Esophagus muscularis mucosa (tissue), 4 donors: ENCODE measurements at regions not wholly inside any gene's neighbourhood (a gene's known extent, or its start where the extent isn't known, plus 50 kb on each side); places are given as distances from the start of the nearest gene placed in this dataset.

Source experiments
- DNase-seq: peaks from one replicate; pipeline ENCODE4 v3.0.0-alpha.2; 2017; ENCODE audit errors: extremely low spot score
- H3K27ac ChIP-seq, 4 donors: fragments of 200-600 bp; sonication (generic); replicated peaks in 1 of 4; 1 replicate in 3 of 4; 2 replicates in 1 of 4; pipeline ENCODE4 v1.5.1; 2016 to 2019; ENCODE audit warnings: mild to moderate bottlenecking in 1 of 4
- H3K27me3 ChIP-seq, 4 donors: fragments of 200-600 bp; sonication (generic); one replicate each; pipeline versions ENCODE4 v1.5.1 to v1.6.0; 2016 to 2019
- H3K36me3 ChIP-seq, 4 donors: fragments of 200-600 bp; sonication (generic); one replicate each; pipeline ENCODE4 v1.5.1; 2016 to 2019
- H3K4me1 ChIP-seq, 4 donors: fragments of 200-600 bp; sonication (generic); one replicate each; pipeline ENCODE4 v1.5.1; 2016 to 2019
- H3K4me3 ChIP-seq, 4 donors: fragments of 200-600 bp; sonication (generic); 1 replicate in 2 of 4; 2 replicates in 2 of 4; pipeline ENCODE4 v1.5.1; 2016 to 2019; ENCODE audit warnings: mild to moderate bottlenecking in 4 of 4, moderate library complexity in 1 of 4
- H3K9me3 ChIP-seq, 4 donors: fragments of 200-600 bp; sonication (generic); 1 replicate in 3 of 4; 2 replicates in 1 of 4; pipeline ENCODE4 v1.5.1; 2016 to 2019
- EP300 ChIP-seq: sonication (generic); formaldehyde crosslinking; IDR thresholded peaks from one replicate; pipeline ENCODE4 v1.6.1; 2017; ENCODE audit warnings: antibody characterized with exemption
- POLR2A ChIP-seq: fragments of 450-650 bp; IDR thresholded peaks from one replicate; pipeline ENCODE4 v1.6.1; 2017; ENCODE audit warnings: antibody characterized with exemption, moderate library complexity, mild to moderate bottlenecking, low read depth
- POLR2AphosphoS5 ChIP-seq, 2 donors: sonication (generic); formaldehyde crosslinking; IDR thresholded peaks; one replicate each; pipeline ENCODE4 v1.6.1; 2017; ENCODE audit warnings: antibody characterized with exemption in 2 of 2
- WGBS: methylation state at CpG from one replicate; pipeline ENCODE4 v1.1.5; 2018; 5-methylcytosine and 5-hydroxymethylcytosine counted together
- intact Hi-C: fragments of 100-400 bp; cut with DNase I; formaldehyde crosslinking; loops from one replicate; pipeline ENCODE4 v1.15.1; 2023
- TF ChIP-seq, protein P1 (sequence below), 3 experiments: fragments of 200-600 bp in 2 of 3; fragments of 450-650 bp in 1 of 3; sonication (generic) in 2 of 3; IDR thresholded peaks; one replicate each; pipeline ENCODE4 v1.5.1; 2017 to 2019; ENCODE audit warnings: antibody characterized with exemption in 3 of 3, mild to moderate bottlenecking in 2 of 3, moderate library complexity in 1 of 3

- WGBS = 70% methylated on average over 5 of the region's 5 CpGs
- intact Hi-C loops = no loop called here
- no peak for TF ChIP-seq EP300
- no peak for TF ChIP-seq POLR2AphosphoS5 (IDR thresholded peaks at IDR 0.05)
- TF ChIP-seq, protein P1, sequence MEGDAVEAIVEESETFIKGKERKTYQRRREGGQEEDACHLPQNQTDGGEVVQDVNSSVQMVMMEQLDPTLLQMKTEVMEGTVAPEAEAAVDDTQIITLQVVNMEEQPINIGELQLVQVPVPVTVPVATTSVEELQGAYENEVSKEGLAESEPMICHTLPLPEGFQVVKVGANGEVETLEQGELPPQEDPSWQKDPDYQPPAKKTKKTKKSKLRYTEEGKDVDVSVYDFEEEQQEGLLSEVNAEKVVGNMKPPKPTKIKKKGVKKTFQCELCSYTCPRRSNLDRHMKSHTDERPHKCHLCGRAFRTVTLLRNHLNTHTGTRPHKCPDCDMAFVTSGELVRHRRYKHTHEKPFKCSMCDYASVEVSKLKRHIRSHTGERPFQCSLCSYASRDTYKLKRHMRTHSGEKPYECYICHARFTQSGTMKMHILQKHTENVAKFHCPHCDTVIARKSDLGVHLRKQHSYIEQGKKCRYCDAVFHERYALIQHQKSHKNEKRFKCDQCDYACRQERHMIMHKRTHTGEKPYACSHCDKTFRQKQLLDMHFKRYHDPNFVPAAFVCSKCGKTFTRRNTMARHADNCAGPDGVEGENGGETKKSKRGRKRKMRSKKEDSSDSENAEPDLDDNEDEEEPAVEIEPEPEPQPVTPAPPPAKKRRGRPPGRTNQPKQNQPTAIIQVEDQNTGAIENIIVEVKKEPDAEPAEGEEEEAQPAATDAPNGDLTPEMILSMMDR (IDR thresholded peaks at IDR 0.05) = no peak
- no peak for TF ChIP-seq POLR2A
These were observed 75.8 kb upstream of the SOD3 start for GRCh38 chr4:24719615-24720014.

GRCh38 chr4:24720436-24720835 is 74.9 kb upstream of the SOD3 start:
- peaks cover 0 to 8% (median under 1%) of the 10 kb centered on the region in 4 donors for H3K9me3 ChIP-seq

More at GRCh38 chr4:24719615-24720014, 75.8 kb upstream of the SOD3 start:
- DNase-seq = no peak
- Histone ChIP-seq H3K27me3 (no peaks in the 10 kb centered on the region), H3K4me3 (no peak overlapping the region), H3K27ac (no peak overlapping the region), H3K36me3 (no peaks in the 10 kb centered on the region), H3K9me3 (peaks cover 0 to 13% (median 7%) of the 10 kb centered on the region in 4 donors), H3K4me1 (no peaks in the 10 kb centered on the region)

GRCh38 chr4:24720979-24721378 is 74.4 kb upstream of the SOD3 start:
- H3K27ac ChIP-seq = no peak overlapping the region
- TF ChIP-seq EP300 = no peak
- TF ChIP-seq POLR2AphosphoS5 (IDR thresholded peaks at IDR 0.05) = no peak
- TF ChIP-seq POLR2A = no peak
- TF ChIP-seq, protein P1 (IDR thresholded peaks at IDR 0.05) = no peak
- H3K9me3 ChIP-seq = peaks cover 0 to 3% (median 0%) of the 10 kb centered on the region in 4 donors
- intact Hi-C loops = no loop called here
- WGBS = 74% methylated on average over 2 of the region's 2 CpGs
- no peaks in the 10 kb centered on the region for H3K4me1 ChIP-seq
- no peaks in the 10 kb centered on the region for H3K36me3 ChIP-seq
- no peaks in the 10 kb centered on the region for H3K27me3 ChIP-seq
- H3K4me3 ChIP-seq = no peak overlapping the region
- no peak for DNase-seq

More at GRCh38 chr4:24720436-24720835, 74.9 kb upstream of the SOD3 start:
- Histone ChIP-seq H3K4me3 (no peak overlapping the region), H3K36me3 (no peaks in the 10 kb centered on the region), H3K27me3 (no peaks in the 10 kb centered on the region), H3K27ac (no peak overlapping the region), H3K4me1 (no peaks in the 10 kb centered on the region)
- WGBS = 73% methylated on average over 1 of the region's 1 CpG
- DNase-seq = no peak
- TF ChIP-seq, protein P1 (IDR thresholded peaks at IDR 0.05) = no peak
- TF ChIP-seq POLR2A = no peak
- no peak for TF ChIP-seq EP300
- no peak for TF ChIP-seq POLR2AphosphoS5 (IDR thresholded peaks at IDR 0.05)
- intact Hi-C loops = no loop called here

GRCh38 chr4:24722026-24722568 is 73.3 kb upstream of the SOD3 start:
- TF ChIP-seq POLR2AphosphoS5 (IDR thresholded peaks at IDR 0.05) (no peak), EP300 (no peak), POLR2A (no peak)
- TF ChIP-seq, protein P1 (IDR thresholded peaks at IDR 0.05) = no peak
- intact Hi-C loops = no loop called here
- Histone ChIP-seq H3K27ac (no peak overlapping the region), H3K4me3 (no peak overlapping the region), H3K36me3 (no peaks in the 10 kb centered on the region), H3K27me3 (no peaks in the 10 kb centered on the region), H3K4me1 (no peaks in the 10 kb centered on the region), H3K9me3 (no peaks in the 10 kb centered on the region)
- no peak for DNase-seq
- WGBS = 91% methylated on average over 4 of the region's 4 CpGs
